A549 (cell line): ENCODE measurements at regions not wholly inside any gene's neighbourhood (a gene's known extent, or its start where the extent isn't known, plus 50 kb on each side); places are given as distances from the start of the nearest gene placed in this dataset.
A peak's percentile ranks its signal among the peaks of the same experiment; 100 is the strongest.

Experiments used
- ATAC-seq, 2 experiments: fragments of 200-7000 bp in 1 of 2; fragments of >200 bp in 1 of 2; cut with Nextera tagmentation in 1 of 2; cut with Tn5 transposase in 1 of 2; 3 replicates each; pipeline versions ENCODE4 v1.8.0 to v1.9.1; 2018 to 2020; ENCODE audit warnings: mild to moderate bottlenecking in 1 of 2, moderate library complexity in 1 of 2
- CTCF ChIA-PET: fragments of 300-600 bp; sonication (Branson Sonifier 250); formaldehyde crosslinking; extraction: SDS; loops from one replicate; lab custom pipeline; 2021; ENCODE audit warnings: antibody characterized with exemption, inconsistent platforms; lab: Yijun Ruan, JAX
- POLR2A ChIA-PET: fragments of 350-600 bp; formaldehyde crosslinking; extraction: SDS; loops from one replicate; lab custom pipeline; 2021; ENCODE audit warnings: antibody characterized with exemption, inconsistent platforms; lab: Yijun Ruan, JAX
- DNase-seq, 2 experiments: peaks; one replicate each; pipeline versions ENCODE4 v3.0.0 to v3.0.0-alpha.2; 2011 to 2016; ENCODE audit warnings: low read depth in 1 of 2, low spot score in 1 of 2
- FAIRE-seq: peaks from 2 replicates; lab custom pipeline; 2011; peaks lifted over from hg19 to GRCh38; lab: Jason Lieb, UNC
- H3K27ac ChIP-seq, 2 experiments: fragments of >200 bp; sonication (Bioruptor Twin); formaldehyde crosslinking; 3 replicates each; pipeline ENCODE4 v1.5.1; 2016 to 2017
- H3K4me1 ChIP-seq: fragments of >200 bp; sonication (Bioruptor Twin); formaldehyde crosslinking; 3 replicates; pipeline ENCODE4 v1.6.1; 2016
- H3K4me2 ChIP-seq: fragments of >200 bp; sonication (Bioruptor Twin); formaldehyde crosslinking; 3 replicates; pipeline ENCODE4 v1.6.1; 2016
- H3K4me3 ChIP-seq: fragments of >200 bp; sonication (Bioruptor Twin); formaldehyde crosslinking; 3 replicates; pipeline ENCODE4 v1.5.1; 2016
- H3K9me3 ChIP-seq: fragments of >200 bp; sonication (Bioruptor Twin); formaldehyde crosslinking; 3 replicates; pipeline ENCODE4 v1.6.1; 2016
- CBX8 ChIP-seq: fragments of 200-600 bp; sonication (generic); IDR thresholded peaks from 2 replicates; pipeline ENCODE4 v1.6.1; 2016
- CHD4 ChIP-seq: fragments of 200-600 bp; sonication (generic); IDR thresholded peaks from 2 replicates; pipeline ENCODE4 v1.6.1; 2016; ENCODE audit warnings: antibody characterized with exemption, mild to moderate bottlenecking, borderline replicate concordance
- EHMT2 ChIP-seq: fragments of 200-600 bp; sonication (generic); IDR thresholded peaks from 2 replicates; pipeline ENCODE4 v1.6.1; 2016; ENCODE audit warnings: antibody characterized with exemption, low read depth, mild to moderate bottlenecking, moderate library complexity
- EP300 ChIP-seq, 2 experiments: fragments of >200 bp; sonication (Bioruptor Twin); formaldehyde crosslinking; IDR thresholded peaks; 2 replicates in 1 of 2; 3 replicates in 1 of 2; pipeline ENCODE4 v1.6.1; 2016 to 2017
- FOSL2 ChIP-seq, 2 experiments: fragments of 450-650 bp in 1 of 2; fragments of >200 bp in 1 of 2; sonication (Bioruptor Twin) in 1 of 2; formaldehyde crosslinking; IDR thresholded peaks; 2 replicates each; pipeline versions ENCODE4 v1.5.0 to v1.6.1; 2016 to 2020; ENCODE audit warnings: mild to moderate bottlenecking in 1 of 2, moderate library complexity in 1 of 2
- FOXS1 ChIP-seq: fragments of 250-450 bp; sonication (Bioruptor Pico); IDR thresholded peaks from 2 replicates; pipeline ENCODE4 v1.5.0; 2020; ENCODE audit warnings: mild to moderate bottlenecking, moderate library complexity
- GATA3 ChIP-seq: IDR thresholded peaks from 2 replicates; pipeline ENCODE4 v1.6.1; 2012; ENCODE audit warnings: borderline replicate concordance
- JUN ChIP-seq, 2 experiments: fragments of >200 bp; sonication (Bioruptor Twin); formaldehyde crosslinking; IDR thresholded peaks; 2 replicates in 1 of 2; 3 replicates in 1 of 2; pipeline ENCODE4 v1.6.1; 2016 to 2017
- KDM5A ChIP-seq: fragments of 200-600 bp; sonication (generic); IDR thresholded peaks from 2 replicates; pipeline ENCODE4 v1.6.1; 2016; ENCODE audit warnings: antibody characterized with exemption, mild to moderate bottlenecking
- MAFK ChIP-seq: fragments of 450-650 bp; IDR thresholded peaks from 2 replicates; pipeline ENCODE4 v1.6.1; 2014; ENCODE audit not compliant: partially characterized antibody
- MYC ChIP-seq: IDR thresholded peaks from 2 replicates; pipeline ENCODE4 v1.6.1; 2012; ENCODE audit warnings: mild to moderate bottlenecking, inconsistent platforms, low read length, improper control_type of control experiment, borderline replicate concordance
- NR3C1 ChIP-seq: fragments of >200 bp; sonication (Bioruptor Twin); formaldehyde crosslinking; IDR thresholded peaks from 3 replicates; pipeline ENCODE4 v1.6.1; 2017
- PHF8 ChIP-seq: fragments of 200-600 bp; sonication (generic); IDR thresholded peaks from 2 replicates; pipeline ENCODE4 v1.6.1; 2016; ENCODE audit warnings: low read depth, mild to moderate bottlenecking, antibody characterized with exemption, moderate library complexity, borderline replicate concordance
- POLR2AphosphoS2 ChIP-seq: conservative IDR thresholded peaks from 2 replicates; pipeline ENCODE4 v1.6.1; 2012; ENCODE audit warnings: low read length, improper control_type of control experiment, inconsistent platforms
- RAD21 ChIP-seq, 2 experiments: fragments of >200 bp in 1 of 2; sonication (Bioruptor Twin) in 1 of 2; formaldehyde crosslinking in 1 of 2; IDR thresholded peaks in 1 of 2; conservative IDR thresholded peaks in 1 of 2; 2 replicates in 1 of 2; 3 replicates in 1 of 2; pipeline ENCODE4 v1.6.1; 2012 to 2018; ENCODE audit warnings: inconsistent platforms in 1 of 2
- RCOR1 ChIP-seq: fragments of 150-350 bp; IDR thresholded peaks from 2 replicates; pipeline ENCODE4 v1.6.1; 2014; ENCODE audit warnings: antibody characterized with exemption, low read length, low read depth
- RNF2 ChIP-seq: fragments of 200-600 bp; sonication (generic); IDR thresholded peaks from 2 replicates; pipeline ENCODE4 v1.6.1; 2016; ENCODE audit warnings: low read depth, mild to moderate bottlenecking, antibody characterized with exemption, moderate library complexity, borderline replicate concordance
- SREBF2 ChIP-seq: fragments of 450-650 bp; IDR thresholded peaks from 2 replicates; pipeline ENCODE4 v1.6.1; 2014; ENCODE audit warnings: mild to moderate bottlenecking, moderate library complexity
- TP53 ChIP-seq: fragments of 250-450 bp; sonication (Bioruptor Pico); IDR thresholded peaks from 2 replicates; pipeline ENCODE4 v1.5.0; 2021; ENCODE audit warnings: mild to moderate bottlenecking, moderate library complexity
- ZNF302 ChIP-seq: fragments of 250-450 bp; sonication (Bioruptor Pico); IDR thresholded peaks from 2 replicates; pipeline ENCODE4 v1.9.0; 2021; ENCODE audit warnings: inconsistent platforms, mild to moderate bottlenecking, moderate library complexity
- ZSCAN20 ChIP-seq: fragments of 250-450 bp; sonication (Bioruptor Pico); IDR thresholded peaks from 2 replicates; pipeline ENCODE4 v1.8.0; 2022; ENCODE audit warnings: mild to moderate bottlenecking, moderate library complexity
- WGBS: methylation state at CpG from one replicate; pipeline ENCODE4 v1.1.6; 2017; ENCODE audit errors: missing lambda C conversion rate; 5-methylcytosine and 5-hydroxymethylcytosine counted together
- TF ChIP-seq, protein P1 (sequence below): fragments of >200 bp; sonication (Bioruptor Twin); formaldehyde crosslinking; IDR thresholded peaks from 3 replicates; pipeline ENCODE4 v1.5.1; 2016
- TF ChIP-seq, protein P2 (sequence below): IDR thresholded peaks from 2 replicates; pipeline ENCODE4 v1.6.1; 2012; ENCODE audit warnings: low read depth, borderline replicate concordance
- TF ChIP-seq, protein P3 (sequence below): fragments of 200-600 bp; sonication (generic); IDR thresholded peaks from 2 replicates; pipeline ENCODE4 v1.6.1; 2016; ENCODE audit warnings: antibody characterized with exemption, mild to moderate bottlenecking, moderate library complexity
- TF ChIP-seq, protein P4 (sequence below): fragments of 450-650 bp; IDR thresholded peaks from 2 replicates; pipeline ENCODE4 v1.6.1; 2014; ENCODE audit warnings: antibody characterized with exemption

DNA sequence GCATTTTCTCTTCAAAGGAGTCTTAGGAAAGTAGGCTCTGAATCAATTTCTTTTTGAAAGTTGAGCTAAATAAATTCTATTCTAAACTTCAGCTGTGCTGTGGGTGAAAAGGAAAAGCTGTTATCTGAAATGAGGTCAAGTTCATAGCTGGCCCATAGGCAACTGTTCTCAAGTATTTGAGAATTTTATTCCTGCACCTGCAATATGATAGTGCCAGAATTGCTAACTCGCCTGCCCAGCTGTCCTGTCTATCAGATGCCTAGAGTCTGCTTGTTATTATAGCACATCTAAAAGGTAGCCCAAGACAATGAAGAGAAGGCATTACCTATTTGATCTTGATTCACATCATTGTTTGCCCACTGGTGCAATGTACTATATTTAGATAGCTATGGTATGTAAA lies 798.7 kb downstream of the DIPK2A start:
- no peak overlapping the region for H3K4me2 ChIP-seq
- TF ChIP-seq POLR2AphosphoS2 = no peak
- no peak for TF ChIP-seq RAD21 (conservative IDR thresholded peaks at IDR 0.05 in 1 of 2, IDR thresholded peaks at IDR 0.05 in 1 of 2)
- no peak for TF ChIP-seq TP53 (CRISPR knock-in tag)
- TF ChIP-seq SREBF2 = no peak
- no peak for TF ChIP-seq CBX8
- TF ChIP-seq MYC = no peak
- TF ChIP-seq ZNF302 = no peak
- ChIA-PET CTCF (interaction anchor here (0.9 kb wide), 1 partner anchor 36 kb away, joined by 3 read pairs; no protein-coding TSS in a partner anchor), POLR2A (no interaction called here)
- no peak overlapping the region for H3K4me3 ChIP-seq
- no peaks in the 10 kb centered on the region for H3K9me3 ChIP-seq
- DNase-seq (no peak), ATAC-seq (no peak), FAIRE-seq (no peak)
- no peaks in the 10 kb centered on the region for H3K4me1 ChIP-seq
- H3K27ac ChIP-seq = no peak overlapping the region
- 8% methylated on average over 1 of the region's 1 CpG for WGBS

DNA sequence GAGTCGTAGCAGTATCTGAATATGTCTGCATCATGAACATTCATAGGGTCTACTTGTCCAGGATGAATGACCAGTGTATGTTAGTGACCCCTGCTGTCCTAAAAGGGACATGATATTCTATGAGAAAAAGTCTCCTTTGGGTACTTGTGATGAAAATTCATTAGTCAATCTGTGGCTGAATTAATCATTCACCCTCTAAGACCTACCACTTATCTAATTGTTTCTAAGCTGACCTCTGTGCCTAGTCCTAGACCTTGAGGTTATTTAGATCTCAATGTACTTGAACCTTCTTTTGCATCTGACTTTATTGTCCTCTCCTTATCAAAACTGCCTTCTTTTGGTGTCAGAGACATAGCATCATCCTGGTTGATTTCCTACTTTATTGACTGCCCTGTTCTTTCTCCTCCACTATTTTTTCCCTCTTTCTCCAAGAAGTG lies 799.3 kb downstream of the DIPK2A start:
- H3K4me2 ChIP-seq = no peak overlapping the region
- no peak overlapping the region for H3K4me3 ChIP-seq
- CTCF ChIA-PET = no interaction called here
- H3K9me3 ChIP-seq = no peaks in the 10 kb centered on the region
- no peaks in the 10 kb centered on the region for H3K4me1 ChIP-seq
- TF ChIP-seq PHF8 (no peak), CBX8 (no peak), RAD21 (conservative IDR thresholded peaks at IDR 0.05 in 1 of 2, IDR thresholded peaks at IDR 0.05 in 1 of 2) (peak; percentile 32 to 38; a peak in 3 of 5 replicates)
- TF ChIP-seq, protein P1, sequence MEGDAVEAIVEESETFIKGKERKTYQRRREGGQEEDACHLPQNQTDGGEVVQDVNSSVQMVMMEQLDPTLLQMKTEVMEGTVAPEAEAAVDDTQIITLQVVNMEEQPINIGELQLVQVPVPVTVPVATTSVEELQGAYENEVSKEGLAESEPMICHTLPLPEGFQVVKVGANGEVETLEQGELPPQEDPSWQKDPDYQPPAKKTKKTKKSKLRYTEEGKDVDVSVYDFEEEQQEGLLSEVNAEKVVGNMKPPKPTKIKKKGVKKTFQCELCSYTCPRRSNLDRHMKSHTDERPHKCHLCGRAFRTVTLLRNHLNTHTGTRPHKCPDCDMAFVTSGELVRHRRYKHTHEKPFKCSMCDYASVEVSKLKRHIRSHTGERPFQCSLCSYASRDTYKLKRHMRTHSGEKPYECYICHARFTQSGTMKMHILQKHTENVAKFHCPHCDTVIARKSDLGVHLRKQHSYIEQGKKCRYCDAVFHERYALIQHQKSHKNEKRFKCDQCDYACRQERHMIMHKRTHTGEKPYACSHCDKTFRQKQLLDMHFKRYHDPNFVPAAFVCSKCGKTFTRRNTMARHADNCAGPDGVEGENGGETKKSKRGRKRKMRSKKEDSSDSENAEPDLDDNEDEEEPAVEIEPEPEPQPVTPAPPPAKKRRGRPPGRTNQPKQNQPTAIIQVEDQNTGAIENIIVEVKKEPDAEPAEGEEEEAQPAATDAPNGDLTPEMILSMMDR = peak; percentile 27; the same call in 2 of the 3 replicates
- POLR2A ChIA-PET = no interaction called here
- WGBS = 0% methylated on average over 1 of the region's 1 CpG
- peak in 1 of 2 experiments; percentile 33 for DNase-seq
- H3K27ac ChIP-seq = no peak overlapping the region
- peak; percentile 18 for FAIRE-seq
- peak; percentile 70; a peak in 4 of 6 replicates for ATAC-seq

DNA sequence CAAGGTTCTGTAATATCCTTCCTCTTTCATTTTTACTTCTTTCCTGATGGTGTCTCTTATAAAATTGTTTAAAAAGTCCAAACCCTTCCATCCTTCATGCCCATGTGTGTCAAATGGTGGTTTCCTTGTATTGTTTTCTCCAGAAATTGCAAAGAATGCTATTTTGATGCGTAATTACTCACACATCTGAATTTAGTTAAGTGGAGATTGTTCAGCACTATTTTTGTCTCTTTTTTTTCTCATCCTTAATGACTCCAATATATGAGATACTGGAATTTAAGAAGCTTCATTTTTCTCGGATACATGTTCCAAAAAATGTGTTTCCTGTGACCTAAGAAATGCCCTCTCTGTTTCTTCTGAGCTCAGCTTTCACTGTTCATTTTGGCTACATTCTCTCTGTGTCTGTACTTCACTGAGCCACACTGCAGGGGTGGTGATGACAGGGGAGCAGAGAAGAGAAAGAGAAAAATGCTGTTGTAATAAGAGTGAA lies 799.8 kb downstream of the DIPK2A start:
- FAIRE-seq (no peak), DNase-seq (no peak), ATAC-seq (no peak)
- Histone ChIP-seq H3K4me3 (no peak overlapping the region), H3K4me1 (no peaks in the 10 kb centered on the region), H3K27ac (no peak overlapping the region), H3K4me2 (no peak overlapping the region), H3K9me3 (no peaks in the 10 kb centered on the region)
- WGBS = 1% methylated on average over 2 of the region's 2 CpGs
- POLR2A ChIA-PET = no interaction called here
- CTCF ChIA-PET = interaction anchor here (0.5 kb wide), 1 partner anchor 960 kb away, joined by 3 read pairs; no protein-coding TSS in a partner anchor
- TF ChIP-seq EHMT2 (no peak), MYC (no peak), FOSL2 (IDR thresholded peaks at IDR 0.05) (no peak), FOSL2 (CRISPR knock-in tag; IDR thresholded peaks at IDR 0.05) (no peak), GATA3 (no peak), CHD4 (no peak), FOXS1 (CRISPR knock-in tag) (no peak), NR3C1 (no peak), ZSCAN20 (CRISPR knock-in tag) (no peak), MAFK (no peak), TP53 (CRISPR knock-in tag) (no peak), EP300 (IDR thresholded peaks at IDR 0.05) (no peak), POLR2AphosphoS2 (no peak), JUN (IDR thresholded peaks at IDR 0.05) (no peak), RNF2 (no peak), KDM5A (no peak), SREBF2 (no peak), RCOR1 (no peak)
- TF ChIP-seq, protein P2, sequence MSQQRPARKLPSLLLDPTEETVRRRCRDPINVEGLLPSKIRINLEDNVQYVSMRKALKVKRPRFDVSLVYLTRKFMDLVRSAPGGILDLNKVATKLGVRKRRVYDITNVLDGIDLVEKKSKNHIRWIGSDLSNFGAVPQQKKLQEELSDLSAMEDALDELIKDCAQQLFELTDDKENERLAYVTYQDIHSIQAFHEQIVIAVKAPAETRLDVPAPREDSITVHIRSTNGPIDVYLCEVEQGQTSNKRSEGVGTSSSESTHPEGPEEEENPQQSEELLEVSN = no peak
- TF ChIP-seq, protein P3, sequence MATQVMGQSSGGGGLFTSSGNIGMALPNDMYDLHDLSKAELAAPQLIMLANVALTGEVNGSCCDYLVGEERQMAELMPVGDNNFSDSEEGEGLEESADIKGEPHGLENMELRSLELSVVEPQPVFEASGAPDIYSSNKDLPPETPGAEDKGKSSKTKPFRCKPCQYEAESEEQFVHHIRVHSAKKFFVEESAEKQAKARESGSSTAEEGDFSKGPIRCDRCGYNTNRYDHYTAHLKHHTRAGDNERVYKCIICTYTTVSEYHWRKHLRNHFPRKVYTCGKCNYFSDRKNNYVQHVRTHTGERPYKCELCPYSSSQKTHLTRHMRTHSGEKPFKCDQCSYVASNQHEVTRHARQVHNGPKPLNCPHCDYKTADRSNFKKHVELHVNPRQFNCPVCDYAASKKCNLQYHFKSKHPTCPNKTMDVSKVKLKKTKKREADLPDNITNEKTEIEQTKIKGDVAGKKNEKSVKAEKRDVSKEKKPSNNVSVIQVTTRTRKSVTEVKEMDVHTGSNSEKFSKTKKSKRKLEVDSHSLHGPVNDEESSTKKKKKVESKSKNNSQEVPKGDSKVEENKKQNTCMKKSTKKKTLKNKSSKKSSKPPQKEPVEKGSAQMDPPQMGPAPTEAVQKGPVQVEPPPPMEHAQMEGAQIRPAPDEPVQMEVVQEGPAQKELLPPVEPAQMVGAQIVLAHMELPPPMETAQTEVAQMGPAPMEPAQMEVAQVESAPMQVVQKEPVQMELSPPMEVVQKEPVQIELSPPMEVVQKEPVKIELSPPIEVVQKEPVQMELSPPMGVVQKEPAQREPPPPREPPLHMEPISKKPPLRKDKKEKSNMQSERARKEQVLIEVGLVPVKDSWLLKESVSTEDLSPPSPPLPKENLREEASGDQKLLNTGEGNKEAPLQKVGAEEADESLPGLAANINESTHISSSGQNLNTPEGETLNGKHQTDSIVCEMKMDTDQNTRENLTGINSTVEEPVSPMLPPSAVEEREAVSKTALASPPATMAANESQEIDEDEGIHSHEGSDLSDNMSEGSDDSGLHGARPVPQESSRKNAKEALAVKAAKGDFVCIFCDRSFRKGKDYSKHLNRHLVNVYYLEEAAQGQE = no peak
- TF ChIP-seq, protein P4, sequence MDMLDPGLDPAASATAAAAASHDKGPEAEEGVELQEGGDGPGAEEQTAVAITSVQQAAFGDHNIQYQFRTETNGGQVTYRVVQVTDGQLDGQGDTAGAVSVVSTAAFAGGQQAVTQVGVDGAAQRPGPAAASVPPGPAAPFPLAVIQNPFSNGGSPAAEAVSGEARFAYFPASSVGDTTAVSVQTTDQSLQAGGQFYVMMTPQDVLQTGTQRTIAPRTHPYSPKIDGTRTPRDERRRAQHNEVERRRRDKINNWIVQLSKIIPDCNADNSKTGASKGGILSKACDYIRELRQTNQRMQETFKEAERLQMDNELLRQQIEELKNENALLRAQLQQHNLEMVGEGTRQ = no peak
- TF ChIP-seq, all 56 proteins: peak for 0
